ENCODE measurements at regions not wholly inside any gene's neighbourhood (a gene's known extent, or its start where the extent isn't known, plus 50 kb on each side); places are given as distances from the start of the nearest gene placed in this dataset.

GRCh38 chr10:10609379-10609955 lies 408.2 kb upstream of the CELF2 start:
- DNase-seq: no peak

DNA sequence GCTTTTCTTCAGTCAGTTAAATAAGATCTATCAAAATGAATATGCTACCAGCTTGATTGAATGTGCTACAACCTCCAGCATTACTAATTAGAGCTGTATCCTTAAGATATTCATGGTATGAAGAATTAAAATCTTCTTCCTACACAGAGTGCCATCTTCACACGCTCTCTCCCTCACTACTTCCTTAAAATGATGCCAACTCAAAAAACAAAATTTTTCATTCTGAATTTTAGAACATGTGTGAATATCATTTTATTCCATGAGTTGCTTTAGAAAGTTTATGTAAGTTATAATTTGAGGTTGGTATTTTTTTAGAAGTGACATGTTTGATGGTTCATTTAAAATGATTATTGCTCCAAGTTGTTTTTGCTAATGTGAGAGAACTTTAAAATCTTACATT lies 407.5 kb upstream of the CELF2 start:
- no peak for DNase-seq

- no peak for DNase-seq
These were observed 405.5 kb upstream of the CELF2 start for GRCh38 chr10:10612151-10612550.

- DNase-seq: no peak
These were observed 403.9 kb upstream of the CELF2 start for GRCh38 chr10:10613656-10614244.

GRCh38 chr10:10617686-10618085 lies 400.0 kb upstream of the CELF2 start:
- no peak for DNase-seq

GRCh38 chr10:10618139-10618538 lies 399.5 kb upstream of the CELF2 start:
- no peak for DNase-seq

DNA sequence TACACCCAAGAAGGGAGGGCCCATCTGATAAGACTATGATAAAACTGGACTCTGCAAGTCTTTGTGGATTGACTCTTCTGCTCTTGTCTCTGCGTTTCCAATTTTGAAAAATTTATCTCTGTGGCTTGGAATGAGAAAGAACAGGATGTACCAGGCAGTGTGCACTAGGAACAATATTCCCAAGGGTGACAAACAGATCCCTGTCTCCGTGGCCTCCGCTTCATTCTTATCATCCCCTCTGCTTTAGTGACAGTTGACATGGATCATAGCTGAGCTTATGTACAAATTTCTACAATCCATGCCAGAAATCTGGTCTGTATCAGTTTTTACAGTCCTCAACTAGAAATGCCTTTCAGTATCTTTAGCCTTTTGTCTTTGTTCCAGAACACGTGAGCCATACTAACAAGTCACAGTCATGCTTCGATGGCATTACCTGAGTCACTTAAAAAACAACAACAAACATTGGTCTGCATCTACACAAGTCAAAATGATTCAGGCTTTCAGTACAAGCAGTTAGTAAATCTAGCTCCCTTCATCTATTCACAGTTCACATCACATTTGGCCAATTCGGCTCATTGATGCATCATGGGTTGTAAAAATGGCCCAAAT lies 393.6 kb upstream of the CELF2 start:
- DNase-seq: no peak

DNA sequence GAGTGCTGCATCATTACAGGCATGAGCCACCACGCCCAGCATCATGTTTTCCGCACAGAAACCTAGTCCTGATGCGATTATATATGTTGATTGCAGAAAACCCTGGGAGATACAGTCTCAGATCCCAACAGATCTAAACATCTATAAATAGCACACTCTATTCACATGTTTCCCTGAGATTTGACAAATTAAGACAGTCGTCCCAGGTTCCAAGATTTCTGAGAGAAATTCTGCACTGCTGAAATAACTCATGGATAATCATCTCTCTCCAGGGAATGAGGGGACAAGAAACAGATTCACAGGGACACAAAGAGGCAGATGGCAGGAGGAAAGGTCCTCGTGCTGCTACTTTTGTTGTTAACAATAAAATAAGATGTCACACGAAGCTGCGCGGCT lies 393.1 kb upstream of the CELF2 start:
- DNase-seq: no peak

GRCh38 chr10:10625491-10625890 lies 392.2 kb upstream of the CELF2 start:
- no peak for DNase-seq

DNA sequence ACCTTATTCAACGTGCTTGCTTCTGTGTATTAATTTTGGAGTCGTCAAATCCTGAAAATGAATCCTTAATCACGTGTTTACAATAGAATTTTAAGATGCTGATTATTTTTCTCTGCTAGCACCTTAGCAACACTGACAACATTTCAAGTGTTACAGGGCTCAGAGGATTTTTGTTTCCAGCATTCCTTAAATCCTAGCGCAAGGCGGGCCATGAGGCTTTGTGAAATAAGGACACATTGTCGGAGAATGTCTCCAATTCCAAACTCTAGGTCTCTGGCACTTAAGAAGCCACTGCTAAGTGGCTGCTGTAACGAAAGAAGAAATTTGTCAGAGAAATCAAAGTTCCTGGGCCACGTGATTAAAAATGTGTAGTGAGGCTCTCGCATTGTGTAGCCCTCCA lies 390.9 kb upstream of the CELF2 start:
- no peak for DNase-seq

DNA sequence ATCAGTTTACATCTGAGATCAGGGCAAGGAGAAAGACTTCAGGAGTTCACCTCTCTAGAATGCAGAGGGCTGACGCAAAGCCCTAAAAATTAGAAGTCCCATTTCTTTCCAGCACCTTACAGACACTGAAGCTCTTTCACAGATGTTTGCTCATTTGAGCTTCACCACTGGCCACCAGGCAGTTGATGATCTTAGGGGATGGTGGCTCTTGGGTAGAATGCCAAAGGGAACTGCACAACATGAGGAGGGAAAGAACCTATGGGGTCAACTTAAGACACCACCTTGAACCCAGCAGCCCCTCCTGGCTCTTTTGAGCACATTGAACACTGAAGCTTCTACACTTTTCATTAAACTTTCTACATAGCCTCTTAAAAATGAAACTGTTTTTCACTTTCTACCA lies 390.3 kb upstream of the CELF2 start:
- no peak for DNase-seq

DNA sequence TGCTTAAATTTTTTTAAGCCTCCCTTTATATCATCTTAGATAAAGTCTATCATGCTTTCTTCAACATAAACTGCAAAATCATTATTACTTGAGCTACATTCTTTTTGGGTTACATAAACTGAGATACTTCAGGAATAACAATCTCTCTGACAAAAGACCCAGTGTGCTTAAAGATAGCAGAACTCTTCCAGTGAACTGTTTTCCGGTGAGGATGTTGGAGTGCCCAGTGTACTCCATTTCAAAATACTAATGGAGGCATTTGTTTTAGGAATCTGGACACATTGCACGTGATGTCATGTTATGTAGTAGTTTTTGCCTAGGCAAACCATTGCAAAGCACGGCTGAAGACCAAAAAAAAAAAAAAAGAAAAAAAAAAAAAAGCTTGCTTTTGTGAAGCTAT lies 388.2 kb upstream of the CELF2 start:
- DNase-seq: no peak

DNA sequence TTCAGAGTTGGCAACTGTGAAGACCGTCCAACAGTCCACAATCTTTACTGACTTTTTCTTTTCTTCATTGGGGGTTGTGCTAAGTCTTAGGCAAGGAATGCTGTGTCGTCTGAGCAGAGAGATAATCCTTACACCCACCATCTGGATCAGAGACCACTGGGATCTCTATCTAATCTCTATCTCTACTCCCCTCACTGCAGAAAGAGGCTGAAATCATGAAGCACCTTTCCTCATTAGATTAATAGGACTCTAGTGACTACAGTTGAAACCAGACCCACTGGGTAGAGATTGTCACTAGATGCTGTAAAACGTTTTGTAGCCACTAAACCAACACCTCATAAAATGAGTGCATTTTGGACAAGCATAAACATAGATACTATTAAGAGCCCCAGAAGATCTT lies 387.4 kb upstream of the CELF2 start:
- no peak for DNase-seq

DNA sequence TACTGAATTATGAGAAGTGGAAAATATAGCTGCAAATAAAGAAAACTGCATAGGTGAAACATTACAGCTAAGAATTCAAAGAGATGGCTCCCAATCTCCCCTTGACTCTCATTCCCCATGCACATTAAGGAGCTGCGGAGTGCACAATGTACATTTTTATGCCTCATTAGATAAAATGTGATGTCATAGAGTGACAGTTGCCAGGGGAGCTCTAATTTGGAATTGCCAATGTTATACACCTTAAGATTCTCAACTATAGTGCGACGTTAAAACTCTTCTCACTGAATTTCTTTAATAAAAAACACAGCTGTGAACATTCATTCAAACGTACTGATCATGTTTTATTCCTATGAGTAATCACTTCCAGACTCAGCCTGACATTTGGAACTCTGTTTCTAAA lies 386.9 kb upstream of the CELF2 start:
- no peak for DNase-seq

- no peak for DNase-seq
These were observed 375.5 kb upstream of the CELF2 start for GRCh38 chr10:10642189-10642588.

DNA sequence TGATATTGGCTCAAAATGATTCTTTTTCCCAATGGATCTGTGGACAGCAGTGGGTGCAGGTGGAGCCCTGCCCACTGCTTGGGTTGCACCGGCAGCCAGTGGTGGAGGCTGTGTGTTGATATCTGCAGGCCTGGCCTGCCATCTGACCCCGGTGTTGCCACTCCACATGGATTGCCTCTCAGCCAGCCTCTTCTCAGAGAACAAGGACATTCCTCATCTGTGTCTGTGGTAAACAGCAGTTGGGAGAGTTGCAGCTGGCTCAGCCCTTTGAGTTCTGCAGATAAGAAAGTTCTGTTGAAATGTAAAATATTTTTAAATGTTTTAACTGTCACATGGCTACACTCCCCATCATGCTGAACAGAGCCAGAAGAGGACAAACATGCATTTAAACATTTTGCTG lies 374.9 kb upstream of the CELF2 start:
- no peak for DNase-seq

DNA sequence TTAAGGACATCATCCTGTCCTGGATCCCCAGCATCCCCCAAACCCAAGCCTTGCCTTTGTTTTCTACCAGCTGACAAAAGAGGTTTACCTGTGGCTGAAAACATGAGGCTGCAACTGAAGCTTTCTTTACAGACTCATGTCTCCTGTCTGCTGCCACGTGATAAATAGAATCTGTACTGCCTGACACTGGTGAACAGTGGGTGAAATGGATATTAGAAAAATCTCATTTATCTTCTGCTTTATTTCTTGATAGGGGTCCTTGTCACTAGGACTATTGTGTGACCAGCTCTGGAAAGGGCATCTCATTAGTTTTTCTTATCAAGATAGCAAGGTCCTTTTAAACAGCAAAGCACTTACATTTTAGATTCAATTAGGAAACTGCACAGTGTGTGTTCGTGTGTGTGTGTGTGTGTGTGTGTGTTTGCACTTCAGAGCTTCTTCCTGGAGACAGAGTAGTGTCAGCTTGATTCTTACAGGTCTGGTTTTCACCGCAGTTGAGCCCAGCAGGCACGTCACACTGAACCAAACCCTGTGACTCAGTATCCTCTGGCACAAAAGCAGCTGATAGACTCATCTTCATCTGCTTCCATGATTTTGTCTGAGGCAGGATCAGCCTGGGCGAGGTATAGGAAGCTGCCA lies 373.5 kb upstream of the CELF2 start:
- DNase-seq: no peak

DNA sequence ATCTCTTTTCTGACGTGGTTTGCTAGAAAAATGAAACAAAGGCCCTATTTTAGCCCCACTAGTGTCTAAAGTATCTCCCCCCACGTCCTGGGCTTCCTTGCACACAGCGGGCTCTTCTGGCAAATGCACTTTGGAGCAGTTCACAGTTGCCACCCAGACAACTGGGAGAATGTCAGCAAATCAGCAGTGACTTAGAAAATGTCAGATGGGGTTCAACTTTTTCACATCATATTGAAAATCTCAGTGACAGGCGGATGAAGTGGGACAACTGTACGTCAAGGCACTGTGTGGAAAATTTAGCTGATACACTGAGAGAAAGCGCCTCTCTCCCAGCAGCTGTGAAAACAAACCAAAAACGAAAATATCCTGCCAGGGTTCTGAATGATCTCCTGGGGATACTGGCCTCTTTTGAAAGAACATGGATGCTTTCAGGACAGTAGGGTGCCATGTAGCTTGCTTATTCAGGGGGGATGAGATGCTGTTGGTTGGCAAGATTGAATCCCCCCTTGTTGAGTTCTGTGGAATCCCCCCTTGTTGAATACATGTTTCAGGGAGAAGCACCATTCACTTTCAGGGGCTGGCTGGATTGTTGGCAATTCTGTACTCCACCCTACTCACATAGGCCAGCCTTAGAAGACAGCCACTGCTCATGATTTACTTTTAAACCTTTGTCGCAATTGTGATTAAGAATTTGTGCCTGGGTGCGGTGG lies 372.8 kb upstream of the CELF2 start:
- DNase-seq: no peak

DNA sequence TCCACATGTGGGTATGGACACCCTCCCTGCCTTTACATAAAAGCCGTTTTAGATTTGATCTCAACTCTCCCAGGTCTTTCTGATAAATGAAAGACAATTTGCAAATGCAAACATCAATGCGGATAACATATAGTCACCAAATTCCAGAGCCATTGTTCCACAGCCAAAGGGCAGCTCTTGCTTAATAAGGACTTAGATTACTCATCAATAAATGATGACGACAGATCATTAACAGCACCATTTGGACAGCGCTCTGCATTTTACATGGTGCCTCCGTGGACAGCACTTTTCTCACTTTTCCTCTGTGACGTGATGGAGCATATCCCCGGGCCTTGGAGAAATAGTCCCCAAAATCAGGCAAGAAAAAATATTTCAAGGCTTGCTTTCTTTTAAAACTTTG lies 370.3 kb upstream of the CELF2 start:
- no peak for DNase-seq

DNA sequence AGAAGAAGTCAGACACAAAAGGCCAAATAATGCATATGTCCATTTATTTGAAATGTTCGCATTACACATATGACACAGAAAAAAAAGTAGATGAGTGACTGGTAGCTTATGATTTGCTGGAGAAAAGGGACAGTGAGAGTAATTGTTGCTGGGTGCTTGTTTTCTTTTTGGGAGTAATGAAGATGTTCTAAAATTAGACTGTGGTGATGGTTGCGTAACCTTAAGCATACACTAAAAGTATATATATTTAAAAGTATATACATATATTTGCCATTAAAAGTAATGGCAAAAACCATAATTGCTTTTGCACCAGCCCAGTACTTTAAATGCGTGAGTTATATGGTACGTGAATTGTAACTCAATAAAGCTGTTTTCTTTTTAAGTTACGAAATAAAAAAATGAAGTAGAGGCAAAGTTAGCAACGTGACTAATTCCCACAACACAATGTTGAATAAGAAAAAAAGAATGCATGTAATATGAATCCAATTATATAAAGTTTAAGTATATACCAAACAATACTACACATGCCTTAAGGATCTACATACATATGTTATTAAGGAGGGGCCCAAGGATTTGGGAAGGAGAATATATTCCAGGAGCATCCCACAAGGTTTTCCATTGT lies 360.4 kb upstream of the CELF2 start:
- no peak for DNase-seq

DNA sequence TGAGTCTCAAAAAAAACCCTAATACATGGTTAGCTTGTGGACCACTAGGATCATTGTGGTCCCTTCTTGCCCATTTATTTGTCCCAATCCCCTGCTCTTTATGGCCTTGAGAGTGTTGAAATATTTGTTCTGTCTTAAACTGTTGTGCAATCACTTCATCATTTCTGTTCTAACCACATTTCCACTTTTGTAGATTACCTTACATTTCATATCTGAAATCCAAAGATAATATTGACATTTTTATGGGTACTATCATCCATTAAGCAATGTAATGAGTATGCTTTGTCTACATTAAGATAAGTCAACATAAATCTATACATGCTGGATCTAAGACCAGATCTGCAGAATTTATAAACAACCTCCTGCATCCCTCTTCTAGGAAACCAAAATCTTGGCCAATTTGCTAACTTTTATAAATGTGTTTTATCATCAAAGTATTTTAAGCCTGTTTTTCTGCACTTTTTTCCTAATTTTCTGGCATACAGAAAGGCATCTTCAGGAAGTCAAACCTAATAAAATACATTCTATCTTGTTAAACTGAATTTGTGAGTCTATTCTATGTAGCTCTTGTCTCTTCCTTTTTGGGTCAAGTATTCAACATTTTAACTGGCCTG lies 359.4 kb upstream of the CELF2 start:
- DNase-seq: no peak

DNA sequence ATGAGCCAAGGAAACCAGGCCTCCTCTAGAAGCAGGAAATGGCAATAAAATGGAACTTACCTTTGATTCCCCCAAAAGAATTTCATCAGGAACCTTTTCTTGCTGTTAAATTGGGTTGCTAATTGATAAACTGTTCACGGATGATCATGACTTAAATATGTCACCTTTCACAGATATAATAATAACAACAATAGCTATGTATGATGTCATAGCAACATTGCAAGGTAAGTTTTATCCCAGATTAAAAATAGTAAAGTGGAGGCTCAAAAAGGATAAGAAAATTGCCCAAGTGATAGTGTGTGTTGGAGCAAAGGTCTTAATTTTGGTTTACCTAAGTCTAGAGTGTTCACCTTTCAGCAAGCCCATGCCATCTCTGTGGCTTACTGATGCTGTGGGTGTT lies 357.6 kb upstream of the CELF2 start:
- DNase-seq: no peak

GRCh38 chr10:10661176-10661575 lies 356.5 kb upstream of the CELF2 start:
- DNase-seq: no peak

Data from CD4-positive, alpha-beta T cell treated with Interleukin-15 for 1 hour (primary cell).